HG03159 (cell line): ENCODE measurements at regions not wholly inside any gene's neighbourhood (a gene's known extent, or its start where the extent isn't known, plus 50 kb on each side); places are given as distances from the start of the nearest gene placed in this dataset.

Source experiments
- ATAC-seq: cut with Tn5 transposase; IDR thresholded peaks from one replicate; pipeline ENCODE4 v1.9.1; 2021; ENCODE audit warnings: mild to moderate bottlenecking, moderate library complexity; ENCODE audit not compliant: unreplicated experiment

- ATAC-seq: no peak
Measured at GRCh38 chr5:112616812-112617547, 120.7 kb upstream of the APC start.

DNA sequence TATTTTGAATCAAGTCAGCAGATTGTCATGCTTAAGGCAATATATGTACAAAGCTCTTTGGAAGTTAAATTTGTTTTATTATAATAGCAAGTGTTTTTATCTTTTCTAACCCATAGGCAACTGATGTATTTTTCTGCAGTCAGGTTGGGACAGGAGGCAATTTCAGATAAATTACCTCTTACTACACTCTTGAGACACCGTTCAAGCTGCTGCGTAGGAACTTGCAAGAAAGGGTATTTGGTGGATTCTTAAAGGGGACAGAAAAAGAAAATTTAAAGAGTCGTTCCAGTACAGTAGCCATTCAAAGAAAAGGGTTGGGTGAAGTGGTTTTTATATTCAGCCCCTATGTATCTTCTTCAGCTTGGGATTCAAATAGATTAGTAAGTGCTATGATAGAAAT, 112.4 kb upstream of the APC start:
- ATAC-seq: no peak

GRCh38 chr5:112625689-112626438, 111.8 kb upstream of the APC start:
- no peak for ATAC-seq

GRCh38 chr5:112626715-112627114, 111.0 kb upstream of the APC start:
- ATAC-seq: no peak

GRCh38 chr5:112628214-112628980, 109.3 kb upstream of the APC start:
- no peak for ATAC-seq

GRCh38 chr5:112630246-112631009, 107.3 kb upstream of the APC start:
- no peak for ATAC-seq

GRCh38 chr5:112634166-112634565, 103.5 kb upstream of the APC start:
- ATAC-seq: no peak

GRCh38 chr5:112634796-112635195, 102.9 kb upstream of the APC start:
- no peak for ATAC-seq

DNA sequence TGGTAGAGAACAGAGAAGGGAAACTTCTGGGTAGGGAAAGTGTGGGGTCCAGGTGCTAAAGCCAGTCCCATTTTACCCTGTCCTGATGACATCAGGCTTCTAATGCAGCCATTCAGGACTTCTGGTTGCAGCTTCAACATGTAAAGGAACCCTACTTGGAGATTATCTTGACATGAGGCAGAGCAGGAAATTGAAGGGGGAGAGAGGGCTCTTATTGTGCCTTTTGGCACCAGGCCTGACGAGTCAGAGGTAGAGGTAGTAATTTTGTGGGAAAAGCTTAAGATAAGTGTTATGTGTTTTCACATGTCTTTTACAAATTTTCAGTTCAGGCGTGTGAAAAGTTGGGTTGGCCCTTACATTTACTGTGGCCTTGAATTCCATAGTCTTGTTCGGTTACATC, 102.4 kb upstream of the APC start:
- no peak for ATAC-seq

DNA sequence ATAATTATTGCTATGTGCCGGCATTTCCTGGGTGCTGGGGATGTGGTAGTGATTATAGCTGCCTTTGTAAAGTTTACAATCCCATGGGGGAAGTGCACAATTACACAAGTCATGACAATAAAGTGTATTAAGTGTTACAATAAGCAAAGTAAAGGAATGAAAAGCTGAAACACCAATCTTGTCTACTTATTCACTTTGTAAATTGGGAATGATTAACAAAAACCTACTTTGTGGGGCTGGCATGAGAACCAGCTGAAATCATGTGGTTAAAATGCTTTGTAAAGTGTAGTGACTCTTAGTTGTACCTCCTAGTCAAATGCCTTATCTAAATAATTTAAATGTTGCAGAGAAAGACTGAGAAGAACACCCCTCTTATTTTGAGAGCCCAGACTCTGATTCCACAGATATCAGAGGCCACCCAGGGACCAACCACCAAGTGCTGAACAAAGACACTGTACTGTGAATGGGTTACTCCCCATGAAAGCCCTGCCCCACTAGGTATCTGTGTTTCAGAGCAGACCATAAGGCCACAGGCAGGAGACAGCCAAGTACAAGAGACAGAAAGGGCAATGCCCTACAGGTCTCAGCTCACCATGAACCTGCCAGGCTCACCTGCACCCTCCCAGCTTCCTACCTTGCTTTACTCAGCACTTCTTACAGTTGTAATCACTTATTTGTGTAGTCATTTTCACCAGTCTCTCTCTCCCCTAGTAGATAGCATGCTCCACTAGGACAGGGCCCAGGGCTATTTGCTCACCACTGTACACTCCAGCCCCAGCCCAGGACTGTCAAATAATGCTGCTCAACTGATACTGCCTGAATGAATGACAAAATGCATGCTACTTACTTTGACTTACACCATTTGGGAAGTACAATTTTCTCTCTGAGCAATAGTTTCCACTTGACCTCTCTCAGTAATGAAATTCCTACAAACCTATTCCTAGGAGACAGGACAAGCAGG, 101.6 kb upstream of the APC start:
- no peak for ATAC-seq

DNA sequence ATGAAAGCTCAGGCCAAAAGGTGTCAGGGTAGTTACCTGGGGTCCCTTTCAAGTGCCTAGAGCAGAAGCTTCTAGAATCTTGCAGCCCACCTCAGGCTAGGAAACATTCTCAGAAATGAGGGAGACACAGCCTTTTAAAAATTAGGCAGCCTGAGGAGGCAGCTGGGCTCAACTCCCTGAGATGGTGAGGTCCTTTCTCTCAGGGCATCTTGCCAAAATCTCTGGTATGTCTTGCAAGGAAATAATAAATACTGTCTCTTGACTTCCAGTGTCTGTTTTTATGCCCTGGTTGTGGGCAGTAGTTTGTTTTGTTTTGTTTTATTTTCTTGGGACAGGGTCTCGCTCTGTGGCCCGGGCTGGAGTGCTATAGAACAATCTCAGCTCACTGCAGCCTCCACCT, 100.9 kb upstream of the APC start:
- ATAC-seq: no peak

DNA sequence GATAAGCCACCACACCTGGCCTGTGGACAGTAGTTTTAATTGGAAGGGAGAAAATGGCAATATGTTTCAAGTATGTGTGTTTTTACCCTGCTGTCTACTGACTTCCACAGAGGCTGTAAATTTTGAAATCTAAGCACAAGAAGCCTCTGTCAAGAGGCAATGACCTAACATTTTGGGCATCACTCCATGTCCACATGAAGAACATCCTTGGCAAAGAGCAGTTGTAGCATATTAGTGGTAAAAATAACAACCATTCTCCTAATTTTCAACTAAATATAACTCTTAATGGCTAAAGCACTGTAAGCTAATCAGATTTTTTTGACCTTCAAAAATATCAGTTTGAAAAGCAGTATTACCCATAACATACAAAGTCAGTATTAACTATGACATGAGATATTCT, 100.3 kb upstream of the APC start:
- no peak for ATAC-seq

DNA sequence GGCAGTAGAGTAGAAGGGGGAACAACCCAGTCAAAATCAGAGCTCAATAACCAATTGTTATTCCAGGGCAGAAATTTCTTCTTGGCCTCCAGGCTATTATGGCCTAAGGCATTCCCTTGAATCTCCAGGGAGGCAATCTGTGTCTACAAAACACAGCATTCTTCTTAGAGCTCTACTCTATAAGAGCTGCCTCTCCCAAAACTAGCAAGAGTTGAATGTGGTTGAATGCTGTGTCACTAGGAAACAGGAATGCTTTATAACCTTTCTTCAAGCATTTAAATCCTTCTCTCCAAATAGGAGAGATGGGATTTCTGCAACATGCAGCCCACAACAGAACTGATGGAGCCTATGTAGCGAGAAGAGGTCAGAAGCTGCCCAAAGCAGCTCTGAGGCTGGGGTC, 97.1 kb upstream of the APC start:
- ATAC-seq: no peak

DNA sequence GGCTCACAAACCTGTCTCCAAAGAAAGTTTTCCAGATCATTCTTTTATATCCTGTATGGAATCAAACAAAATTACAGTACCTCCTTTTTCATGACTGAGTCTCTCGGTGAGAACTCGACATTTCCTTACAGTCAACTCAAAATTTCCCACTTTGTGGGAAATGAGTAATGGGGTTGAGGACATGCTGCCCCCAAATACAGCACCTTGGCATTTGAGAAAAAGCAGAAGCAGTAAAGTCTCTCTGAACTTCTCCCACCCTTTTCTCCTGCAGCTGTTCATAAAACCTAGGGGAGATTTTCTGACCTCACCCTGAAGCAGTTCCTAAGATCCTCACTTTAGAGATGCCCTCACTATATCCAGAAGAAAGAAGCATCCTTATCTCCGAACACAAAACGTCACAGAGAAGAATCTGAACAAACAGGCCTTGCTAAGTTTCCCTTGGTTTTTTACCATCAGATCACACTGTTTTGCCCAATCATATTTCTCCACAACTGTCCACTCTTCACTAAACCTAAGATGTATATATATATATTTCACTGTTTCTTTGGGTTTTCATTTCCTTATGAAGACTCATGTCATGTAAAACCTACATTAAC, 96.1 kb upstream of the APC start:
- ATAC-seq: no peak

DNA sequence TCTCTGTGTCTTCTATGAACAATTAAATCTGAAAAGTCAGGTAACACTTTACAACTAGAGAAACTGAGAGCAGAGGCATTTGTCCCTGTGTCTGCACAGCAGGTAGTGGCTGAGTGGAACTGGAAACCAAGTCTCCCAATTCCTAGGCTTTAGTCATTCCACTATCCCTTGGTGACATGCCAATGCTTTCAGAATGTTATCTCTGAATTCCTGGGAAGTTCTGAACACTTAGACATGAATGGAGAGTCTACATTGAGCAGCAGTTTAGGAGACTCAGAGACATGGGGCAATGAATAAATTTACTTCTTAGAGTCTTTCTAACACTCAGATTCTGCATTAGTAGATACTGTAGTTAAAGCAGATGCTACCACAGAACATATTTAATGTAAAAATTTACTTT, 94.8 kb upstream of the APC start:
- ATAC-seq: no peak

GRCh38 chr5:112643339-112643971, 94.2 kb upstream of the APC start:
- no peak for ATAC-seq

- no peak for ATAC-seq
Measured at GRCh38 chr5:112646139-112646936, 91.3 kb upstream of the APC start.

DNA sequence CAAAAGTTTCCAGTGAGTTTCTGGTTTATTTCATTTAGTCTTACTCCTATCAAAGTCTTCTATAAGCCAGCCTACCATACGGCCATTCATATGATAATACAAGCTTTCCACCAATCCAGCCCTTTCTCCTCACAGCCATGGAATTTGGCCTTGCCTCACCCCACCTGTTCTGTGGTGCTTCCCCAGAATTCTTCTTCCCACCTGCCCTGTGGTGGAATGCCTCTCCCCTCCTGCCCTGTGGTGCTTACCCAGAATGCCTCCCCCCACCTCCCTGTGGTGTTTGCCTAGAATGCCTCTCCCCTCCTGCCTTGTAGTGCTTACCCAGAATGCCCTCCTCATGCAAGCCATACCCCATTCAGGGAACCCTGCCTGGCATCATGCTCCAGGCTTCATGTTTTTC, 90.3 kb upstream of the APC start:
- ATAC-seq: no peak
